Renal pelvis (tissue), 1 donor: ENCODE measurements at regions not wholly inside any gene's neighbourhood (a gene's known extent, or its start where the extent isn't known, plus 50 kb on each side); places are given as distances from the start of the nearest gene placed in this dataset.
"Not testable (repeated sequence)": the region's sequence is repeated elsewhere in the genome, so short reads cannot be mapped to it uniquely, and the experiment has no call there.

Source experiments
- DNase-seq: peaks from one replicate; pipeline ENCODE4 v3.0.0-alpha.2; 2013

GRCh38 chr3:181533811-181534210 is 177.9 kb upstream of the SOX2 start:
- no peak for DNase-seq

GRCh38 chr3:181530584-181530983 is 181.1 kb upstream of the SOX2 start:
- DNase-seq = no peak

GRCh38 chr3:181521831-181522230 is 189.9 kb upstream of the SOX2 start:
- no peak for DNase-seq

- no peak for DNase-seq
Observed at GRCh38 chr3:181518222-181518621, 193.5 kb upstream of the SOX2 start.

GRCh38 chr3:181512787-181513186 is 198.9 kb upstream of the SOX2 start:
- no peak for DNase-seq

GRCh38 chr3:181510500-181510899 is 201.2 kb upstream of the SOX2 start:
- no peak for DNase-seq

- DNase-seq = no peak
Observed at GRCh38 chr3:181497358-181497757, 214.4 kb upstream of the SOX2 start.

- DNase-seq = no peak
Observed at GRCh38 chr3:181493423-181493822, 218.3 kb upstream of the SOX2 start.

- DNase-seq = no peak
Observed at GRCh38 chr3:181488536-181488935, 223.2 kb upstream of the SOX2 start.

- DNase-seq = no peak
Observed at GRCh38 chr3:181487236-181487978, 224.3 kb upstream of the SOX2 start.

- DNase-seq = no peak
Observed at GRCh38 chr3:181486141-181486885, 225.4 kb upstream of the SOX2 start.

- DNase-seq = no peak
Observed at GRCh38 chr3:181484026-181484425, 227.7 kb upstream of the SOX2 start.

GRCh38 chr3:181475146-181475545 is 236.6 kb upstream of the SOX2 start:
- not testable (repeated sequence) for DNase-seq

- DNase-seq = no peak
Observed at GRCh38 chr3:181470349-181470748, 241.4 kb upstream of the SOX2 start.

- DNase-seq = no peak
Observed at GRCh38 chr3:181464033-181464694, 247.6 kb upstream of the SOX2 start.

- DNase-seq = no peak
Observed at GRCh38 chr3:181461381-181461780, 250.3 kb upstream of the SOX2 start.

- DNase-seq = no peak
Observed at GRCh38 chr3:181459516-181459915, 252.2 kb upstream of the SOX2 start.

- no peak for DNase-seq
Observed at GRCh38 chr3:181458857-181459256, 252.9 kb upstream of the SOX2 start.

GRCh38 chr3:181457756-181458155 is 254.0 kb upstream of the SOX2 start:
- no peak for DNase-seq

GRCh38 chr3:181457190-181457589 is 254.5 kb upstream of the SOX2 start:
- no peak for DNase-seq

GRCh38 chr3:181455276-181455675 is 256.4 kb upstream of the SOX2 start:
- no peak for DNase-seq

- no peak for DNase-seq
Observed at GRCh38 chr3:181454451-181455027, 257.2 kb upstream of the SOX2 start.

- DNase-seq = no peak
Observed at GRCh38 chr3:181446741-181447140, 265.0 kb upstream of the SOX2 start.
